Adrenal gland (tissue), 9 donors: ENCODE measurements at regions not wholly inside any gene's neighbourhood (a gene's known extent, or its start where the extent isn't known, plus 50 kb on each side); places are given as distances from the start of the nearest gene placed in this dataset.

Experiments used
- DNase-seq, 7 donors: peaks; one replicate each; pipeline ENCODE4 v3.0.0-alpha.2; 2019 to 2020
- H3K27ac ChIP-seq, 5 donors: fragments of 200-600 bp; sonication (generic) in 4 of 5; 1 replicate in 3 of 5; 2 replicates in 2 of 5; pipeline versions ENCODE4 v1.5.1 to v1.8.0; 2016 to 2020; ENCODE audit warnings: mild to moderate bottlenecking in 1 of 5
- H3K27me3 ChIP-seq: fragments of 200-600 bp; 2 replicates; pipeline ENCODE4 v1.8.0; 2021
- H3K36me3 ChIP-seq, 2 donors: fragments of 200-600 bp; replicated peaks in 1 of 2; 1 replicate in 1 of 2; 2 replicates in 1 of 2; pipeline versions ENCODE4 v1.5.1 to v1.8.0; 2018 to 2022
- H3K4me1 ChIP-seq, 2 donors: fragments of 200-600 bp; replicated peaks in 1 of 2; 1 replicate in 1 of 2; 2 replicates in 1 of 2; pipeline versions ENCODE4 v1.5.1 to v1.8.0; 2018 to 2021
- H3K4me3 ChIP-seq, 4 donors: fragments of 200-600 bp; sonication (generic) in 3 of 4; one replicate each; pipeline ENCODE4 v1.5.1; 2016 to 2018
- H3K9me3 ChIP-seq, 3 donors: fragments of 200-600 bp; sonication (generic) in 1 of 3; replicated peaks in 1 of 3; 1 replicate in 2 of 3; 2 replicates in 1 of 3; pipeline versions ENCODE4 v1.5.1 to v1.8.0; 2016 to 2021
- CTCF ChIP-seq, 6 experiments: fragments of 450-650 bp in 4 of 6; fragments of 200-600 bp in 2 of 6; sonication (generic) in 1 of 6; IDR thresholded peaks; 1 replicate in 5 of 6; 2 replicates in 1 of 6; pipeline versions ENCODE4 v1.5.1 to v1.8.0; 2016 to 2021; ENCODE audit warnings: antibody characterized with exemption in 6 of 6, mild to moderate bottlenecking in 2 of 6, moderate library complexity in 1 of 6
- POLR2A ChIP-seq, 2 donors: fragments of 450-650 bp; IDR thresholded peaks; one replicate each; pipeline ENCODE4 v1.6.1; 2017; ENCODE audit warnings: antibody characterized with exemption in 2 of 2, mild to moderate bottlenecking in 2 of 2, moderate library complexity in 1 of 2
- WGBS, 4 donors: extraction: QIAGEN DNeasy Blood & Tissue Kit in 2 of 4; methylation state at CpG; one replicate each; pipeline versions ENCODE4 v1.1.5 to v1.1.7; 2013 to 2017; 5-methylcytosine and 5-hydroxymethylcytosine counted together
- intact Hi-C, 2 donors: fragments of 100-400 bp; cut with DNase I; formaldehyde crosslinking; loops; one replicate each; pipeline versions ENCODE4 v1.14.1 to v1.15.0; 2022 to 2023
- donor health status: healthy with polysubstance abuse.
- donor health status: Bipolar disorder and iron deficiency.
- donor health status: DM: yes; HTN: yes; CAD: no.
- donor health status: DM: no; HTN: no; CAD: no.
- donor health status: DM: no; HTN: no; CAD: no.

GRCh38 chr18:78643004-78643403, 336.6 kb upstream of the SALL3 start:
- whole genome bisulfite sequencing, 4 donors: 28 to 32% (median 30%) methylated on average over 4 of the region's 4 CpGs

GRCh38 chr18:78643981-78644380, 335.6 kb upstream of the SALL3 start:
- Histone ChIP-seq H3K4me3 (no peak overlapping the region), H3K36me3 (no peaks in the 10 kb centered on the region), H3K27ac (no peak overlapping the region), H3K27me3 (no peaks in the 10 kb centered on the region), H3K9me3 (no peaks in the 10 kb centered on the region), H3K4me1 (no peaks in the 10 kb centered on the region)
- intact Hi-C loops: no loop called here
- no peak for TF ChIP-seq POLR2A (IDR thresholded peaks at IDR 0.05)
- TF ChIP-seq CTCF (IDR thresholded peaks at IDR 0.05): no peak
- 81 to 93% (median 88%) methylated on average over 12 to 14 of the region's 14 CpGs for WGBS, 4 donors
- no peak for DNase-seq

More at GRCh38 chr18:78643004-78643403, 336.6 kb upstream of the SALL3 start:
- intact Hi-C loops: no loop called here
- DNase-seq: no peak
- H3K27me3 ChIP-seq: no peaks in the 10 kb centered on the region
- no peak overlapping the region for H3K27ac ChIP-seq
- H3K36me3 ChIP-seq: no peaks in the 10 kb centered on the region
- no peak for TF ChIP-seq POLR2A (IDR thresholded peaks at IDR 0.05)
- TF ChIP-seq CTCF (IDR thresholded peaks at IDR 0.05): no peak
- H3K4me1 ChIP-seq: no peaks in the 10 kb centered on the region
- H3K4me3 ChIP-seq: no peak overlapping the region
- no peaks in the 10 kb centered on the region for H3K9me3 ChIP-seq

- Histone ChIP-seq H3K27me3 (no peaks in the 10 kb centered on the region), H3K4me1 (no peaks in the 10 kb centered on the region), H3K36me3 (no peaks in the 10 kb centered on the region), H3K4me3 (no peak overlapping the region), H3K9me3 (no peaks in the 10 kb centered on the region), H3K27ac (no peak overlapping the region)
- TF ChIP-seq CTCF (IDR thresholded peaks at IDR 0.05) (no peak), POLR2A (IDR thresholded peaks at IDR 0.05) (no peak)
- no peak for DNase-seq
- intact Hi-C loops: no loop called here
- 84 to 89% (median 87%) methylated on average over 2 to 20 of the region's 20 CpGs for WGBS, 4 donors
Observed at GRCh38 chr18:78645216-78645615, 334.4 kb upstream of the SALL3 start.

- Histone ChIP-seq H3K27me3 (no peaks in the 10 kb centered on the region), H3K4me1 (no peaks in the 10 kb centered on the region), H3K36me3 (no peaks in the 10 kb centered on the region), H3K4me3 (no peak overlapping the region), H3K27ac (no peak overlapping the region), H3K9me3 (no peaks in the 10 kb centered on the region)
- DNase-seq: no peak
- intact Hi-C loops: no loop called here
- TF ChIP-seq CTCF (IDR thresholded peaks at IDR 0.05): no peak
- no peak for TF ChIP-seq POLR2A (IDR thresholded peaks at IDR 0.05)
- WGBS, 4 donors: 64 to 77% (median 71%) methylated on average over 2 to 4 of the region's 4 CpGs
Observed at GRCh38 chr18:78647018-78647417, 332.6 kb upstream of the SALL3 start.
